GM12878 (cell line): ENCODE measurements at regions not wholly inside any gene's neighbourhood (a gene's known extent, or its start where the extent isn't known, plus 50 kb on each side); places are given as distances from the start of the nearest gene placed in this dataset.

ENCODE experiments used
- BCL3 ChIP-seq: IDR thresholded peaks from 2 replicates; pipeline ENCODE4 v1.6.1; 2011; ENCODE audit warnings: borderline replicate concordance, low read depth, mild to moderate bottlenecking, moderate library complexity, low read length; ENCODE audit not compliant: insufficient read depth, poor library complexity, severe bottlenecking
- CREM ChIP-seq: IDR thresholded peaks from 2 replicates; pipeline ENCODE4 v1.6.1; 2014; ENCODE audit warnings: antibody characterized with exemption, low read depth
- CTCF ChIP-seq, 3 experiments: IDR thresholded peaks in 2 of 3; conservative IDR thresholded peaks in 1 of 3; 2 replicates each; pipeline ENCODE4 v1.5.1; 2011; ENCODE audit warnings: low read depth in 3 of 3, low read length in 3 of 3, mild to moderate bottlenecking in 3 of 3, control low read depth in 2 of 3, moderate library complexity in 2 of 3, inconsistent platforms in 1 of 3, mixed read lengths in 1 of 3; ENCODE audit not compliant: control insufficient read depth in 2 of 3, insufficient read depth in 1 of 3; ENCODE audit errors: extremely low read depth in 1 of 3
- FOS ChIP-seq: IDR thresholded peaks from 3 replicates; pipeline ENCODE4 v1.6.1; 2011; ENCODE audit warnings: borderline replicate concordance; ENCODE audit not compliant: insufficient read length; ENCODE audit errors: extremely low read depth
- HCFC1 ChIP-seq: fragments of 150-350 bp; IDR thresholded peaks from 2 replicates; pipeline ENCODE4 v1.6.1; 2014; ENCODE audit warnings: low read length
- JUND ChIP-seq: IDR thresholded peaks from 2 replicates; pipeline ENCODE4 v1.6.1; 2012; ENCODE audit warnings: low read depth, mild to moderate bottlenecking, low read length, improper control_type of control experiment, moderate library complexity
- MXI1 ChIP-seq: fragments of 150-350 bp; IDR thresholded peaks from 2 replicates; pipeline ENCODE4 v1.6.1; 2011; ENCODE audit warnings: low read depth, mild to moderate bottlenecking, inconsistent platforms, low read length, improper control_type of control experiment
- NFXL1 ChIP-seq: fragments of 450-650 bp; IDR thresholded peaks from 2 replicates; pipeline ENCODE4 v1.6.1; 2017; ENCODE audit warnings: antibody characterized with exemption, mild to moderate bottlenecking, borderline replicate concordance
- NKRF ChIP-seq: fragments of 450-650 bp; conservative IDR thresholded peaks from 2 replicates; pipeline ENCODE4 v1.6.1; 2017; ENCODE audit warnings: mild to moderate bottlenecking, moderate library complexity
- PRDM15 ChIP-seq: fragments of 450-650 bp; formaldehyde crosslinking; IDR thresholded peaks from 2 replicates; pipeline ENCODE4 v1.4.0; 2020; ENCODE audit warnings: mild to moderate bottlenecking, moderate library complexity
- RCOR1 ChIP-seq: conservative IDR thresholded peaks from 2 replicates; pipeline ENCODE4 v1.6.1; 2012; ENCODE audit warnings: low read depth, low read length, improper control_type of control experiment
- REST ChIP-seq: IDR thresholded peaks from 2 replicates; pipeline ENCODE4 v1.6.1; 2012; ENCODE audit warnings: mild to moderate bottlenecking, low read depth, low read length

GRCh38 chr22:48071828-48072227, 1309.4 kb downstream of the TBC1D22A start:
- TF ChIP-seq CREM (no peak), PRDM15 (CRISPR knock-in tag) (no peak), CTCF (IDR thresholded peaks at IDR 0.05 in 2 of 3, conservative IDR thresholded peaks at IDR 0.05 in 1 of 3; ENCODE audit: control insufficient read depth in 2 of 3, extremely low read depth in 1 of 3, insufficient read depth in 1 of 3, low read depth in 3 of 3, low read length in 3 of 3) (no peak), BCL3 (no peak), RCOR1 (no peak), NKRF (no peak), HCFC1 (no peak), REST (no peak), JUND (no peak), MXI1 (no peak), FOS (no peak), NFXL1 (no peak)
